NCI-H2107 treated with DMSO at 0.1 percent for 48 hours (cell line): ENCODE measurements at regions not wholly inside any gene's neighbourhood (a gene's known extent, or its start where the extent isn't known, plus 50 kb on each side); places are given as distances from the start of the nearest gene placed in this dataset.
"Not testable (repeated sequence)": the region's sequence is repeated elsewhere in the genome, so short reads cannot be mapped to it uniquely, and the experiment has no call there.

Experiments
- DNase-seq: peaks from one replicate; lab custom pipeline; 2025; ENCODE audit not compliant: unreplicated experiment; lab: John Stamatoyannopoulos, UW

DNA sequence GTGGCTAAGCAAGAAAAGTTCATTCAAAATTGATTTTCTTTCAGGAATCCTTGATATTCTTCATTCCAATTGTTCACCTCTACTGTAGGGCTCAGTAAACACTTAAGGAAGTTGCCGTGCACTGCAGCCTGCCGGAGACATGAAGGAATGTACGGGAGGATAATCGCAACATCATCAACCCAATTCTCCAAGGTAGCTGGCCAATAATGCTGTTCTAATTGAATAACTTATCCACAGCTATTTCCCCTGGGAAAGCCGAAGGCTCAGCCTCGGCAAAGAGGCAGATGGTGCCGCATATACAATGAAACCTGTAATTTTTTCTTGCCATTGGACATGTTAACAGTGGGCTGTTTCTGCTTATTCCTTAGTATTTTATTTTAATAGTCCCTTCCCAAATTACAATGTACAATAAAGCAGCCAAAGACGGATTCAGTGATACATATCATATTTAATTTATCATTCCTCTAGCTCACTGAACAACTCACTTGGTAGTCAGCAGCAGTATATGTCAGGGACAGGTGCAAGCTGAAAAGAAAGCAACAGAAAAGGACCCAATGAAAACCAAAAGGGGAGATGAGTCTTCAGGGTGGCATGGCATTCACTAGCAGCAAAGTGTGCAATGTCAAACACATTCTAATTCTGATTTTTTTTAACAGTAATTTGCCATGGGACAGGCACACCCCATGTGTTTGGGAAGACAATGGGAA lies 420.5 kb upstream of the KLF12 start:
- no peak for DNase-seq

DNA sequence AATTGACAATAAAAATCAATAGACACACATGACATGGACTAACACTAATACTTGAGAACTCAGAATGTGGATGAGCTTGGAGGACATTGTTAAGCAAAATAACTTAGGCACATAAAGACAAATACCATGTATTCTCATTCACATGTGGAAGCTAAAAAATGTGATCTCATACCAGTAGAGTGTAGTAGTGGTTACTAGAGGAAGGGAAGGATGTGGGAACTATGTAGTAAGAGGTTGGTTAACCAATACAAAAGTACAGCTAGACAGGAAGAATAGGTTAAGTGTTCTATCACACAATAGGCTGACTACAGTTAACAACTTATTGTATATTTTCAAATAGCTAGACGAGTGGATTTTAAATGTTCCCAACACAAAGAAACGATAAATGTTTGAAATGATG lies 415.8 kb upstream of the KLF12 start:
- no peak for DNase-seq

DNA sequence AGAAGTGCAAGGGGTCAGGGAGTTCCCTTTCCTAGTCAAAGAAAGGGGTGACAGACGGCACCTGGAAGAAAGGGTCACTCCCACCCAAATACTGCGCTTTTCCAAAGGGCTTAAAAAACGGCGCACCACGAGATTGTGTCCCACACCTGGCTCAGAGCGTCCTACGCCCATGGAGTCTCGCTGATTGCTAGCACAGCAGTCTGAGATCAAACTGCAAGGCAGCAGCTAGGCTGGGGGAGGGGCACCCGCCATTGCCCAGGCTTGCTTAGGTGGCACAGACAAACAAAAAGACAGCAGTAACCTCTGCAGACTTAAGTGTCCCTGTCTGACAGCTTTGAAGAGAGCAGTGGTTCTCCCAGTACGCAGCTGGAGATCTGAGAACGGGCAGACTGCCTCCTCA lies 402.4 kb upstream of the KLF12 start:
- DNase-seq, result not testable (repeated sequence)

DNA sequence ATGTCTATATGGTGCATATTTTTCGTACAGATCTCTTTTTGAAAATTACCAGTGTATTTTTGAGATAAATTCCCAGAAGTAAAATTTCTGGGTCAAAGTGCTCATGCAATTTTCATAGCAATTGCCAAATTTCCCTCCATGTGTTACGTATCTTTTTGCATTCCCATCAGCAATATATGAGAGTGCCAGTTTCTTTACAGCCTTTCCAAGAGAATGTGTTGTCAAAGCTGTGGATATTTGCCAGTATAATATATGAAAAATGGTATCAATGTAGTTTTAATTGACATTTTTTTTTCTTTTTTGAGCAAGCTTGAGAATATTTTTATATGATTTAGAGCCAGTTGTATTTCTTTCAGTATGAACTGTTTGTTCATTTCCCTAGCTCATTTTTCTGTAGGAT lies 399.0 kb upstream of the KLF12 start:
- DNase-seq, result no peak

DNA sequence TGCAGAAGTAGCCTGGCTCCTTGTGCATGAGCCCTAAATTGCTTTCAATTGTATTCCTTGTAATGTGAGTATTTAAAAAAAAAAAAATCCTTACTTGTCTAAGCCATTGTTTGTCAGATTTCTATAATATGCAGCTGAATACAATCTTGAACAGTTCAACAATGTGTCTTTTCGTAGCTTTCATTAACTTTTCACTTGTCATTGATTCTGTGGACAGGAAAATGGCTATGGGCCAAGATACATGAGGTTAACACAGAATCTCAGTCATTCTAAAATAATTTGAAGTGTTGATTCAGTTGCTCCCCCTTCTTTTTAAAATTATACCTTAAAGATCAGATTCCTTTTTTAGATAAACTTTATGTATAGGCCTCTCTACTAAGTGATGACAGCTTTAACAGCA lies 395.8 kb upstream of the KLF12 start:
- no peak for DNase-seq

DNA sequence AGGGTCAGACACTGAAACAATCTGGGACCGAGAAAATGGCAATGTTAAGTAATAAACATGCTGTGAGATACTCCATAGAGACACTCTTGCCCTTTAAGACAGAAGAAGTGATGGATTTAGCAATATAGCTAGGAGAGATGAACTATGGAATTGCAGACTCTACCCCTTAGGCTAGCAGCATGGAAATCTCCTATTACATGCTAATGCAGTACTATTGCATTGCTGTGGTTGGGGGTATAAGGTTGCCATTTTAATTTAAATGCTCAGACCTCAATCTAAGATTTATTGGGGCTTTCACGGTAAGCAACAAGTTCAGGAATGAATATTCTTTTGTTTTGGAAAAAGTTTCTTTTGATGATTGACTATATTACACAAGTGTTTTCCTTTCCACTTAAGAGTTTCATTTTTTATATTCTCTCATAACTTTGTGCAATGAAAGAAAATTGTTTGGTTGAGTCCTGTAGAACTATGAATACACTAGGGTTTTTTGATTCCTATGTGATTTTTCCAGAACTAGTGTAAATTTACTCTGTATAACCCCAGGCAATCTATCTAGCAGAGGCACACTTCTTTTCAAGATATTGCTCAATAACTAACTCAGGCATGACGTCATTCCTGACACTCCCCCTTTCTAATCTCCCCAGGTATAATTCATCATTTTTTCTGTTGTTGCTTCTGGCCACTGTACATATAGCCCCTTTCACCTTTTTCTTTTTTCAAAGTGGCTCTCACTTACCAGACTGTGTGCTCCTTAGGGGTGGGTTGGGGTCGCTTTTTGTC lies 394.7 kb upstream of the KLF12 start:
- DNase-seq, result no peak

DNA sequence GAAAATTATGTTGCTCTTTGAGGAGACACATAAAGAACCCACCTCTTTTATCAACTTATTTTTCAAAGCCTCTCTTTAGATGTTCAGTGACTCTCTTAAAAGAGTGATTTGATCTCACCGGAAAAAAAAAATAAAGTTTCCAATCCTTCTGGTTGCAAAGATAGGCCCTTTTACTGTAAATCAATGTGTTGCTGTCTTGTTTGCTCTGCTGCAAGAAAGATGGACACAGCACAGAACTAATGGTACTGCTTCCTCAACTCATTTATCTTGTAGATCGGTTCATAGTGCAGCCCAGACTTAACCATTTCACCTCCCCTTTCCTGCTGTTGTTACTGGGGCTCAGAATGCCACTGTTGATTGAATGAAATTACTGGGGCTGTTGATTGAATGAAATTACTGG lies 388.9 kb upstream of the KLF12 start:
- DNase-seq, result no peak

DNA sequence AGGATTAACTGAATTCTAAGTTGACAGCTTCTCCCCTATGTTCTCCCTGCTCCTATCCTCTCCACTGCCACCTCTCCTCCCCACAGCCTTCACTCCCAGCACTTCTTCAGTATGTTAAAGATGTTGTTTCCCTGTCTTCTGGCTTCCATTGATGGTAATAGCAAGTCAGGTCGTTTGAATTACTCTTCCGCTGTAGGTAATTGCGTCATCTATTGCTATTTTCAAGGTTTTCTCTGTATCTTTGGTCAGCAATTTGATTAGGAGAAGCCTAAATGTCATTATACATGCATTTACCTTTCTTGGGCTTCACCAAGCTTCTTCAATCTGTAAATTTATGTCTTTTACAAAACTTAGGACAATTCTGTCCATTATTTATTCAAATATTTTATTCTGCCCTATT lies 377.3 kb upstream of the KLF12 start:
- DNase-seq, result no peak

DNA sequence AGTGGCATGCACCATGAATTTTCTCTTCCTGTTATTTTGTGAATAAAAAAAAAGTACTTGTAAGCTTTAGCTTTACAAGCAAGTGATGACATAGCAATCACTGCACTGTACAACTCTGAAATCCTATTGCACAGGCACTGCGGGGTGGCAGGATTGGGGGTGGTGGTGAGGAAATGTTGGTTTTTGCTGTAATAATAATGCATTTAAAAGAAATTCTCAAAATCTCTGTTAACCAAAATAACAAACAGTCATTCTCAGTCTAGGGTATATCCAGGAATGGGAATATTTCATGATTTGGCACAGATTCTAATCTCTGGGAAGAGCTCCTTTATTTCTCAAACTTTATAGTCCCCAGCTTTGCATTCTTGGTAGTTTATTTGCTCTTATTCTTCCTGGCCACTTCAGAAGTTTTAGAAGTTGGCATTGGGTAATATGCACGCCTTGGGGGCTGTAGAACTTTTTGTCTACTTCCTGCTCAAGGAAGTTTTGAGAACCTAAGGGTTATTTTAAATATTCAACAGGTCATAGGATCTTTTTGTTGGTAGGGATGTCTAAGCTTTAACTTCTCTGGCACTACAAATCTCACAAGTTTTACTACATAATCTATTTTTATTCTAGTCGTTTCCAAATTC lies 353.0 kb upstream of the KLF12 start:
- DNase-seq, result no peak

DNA sequence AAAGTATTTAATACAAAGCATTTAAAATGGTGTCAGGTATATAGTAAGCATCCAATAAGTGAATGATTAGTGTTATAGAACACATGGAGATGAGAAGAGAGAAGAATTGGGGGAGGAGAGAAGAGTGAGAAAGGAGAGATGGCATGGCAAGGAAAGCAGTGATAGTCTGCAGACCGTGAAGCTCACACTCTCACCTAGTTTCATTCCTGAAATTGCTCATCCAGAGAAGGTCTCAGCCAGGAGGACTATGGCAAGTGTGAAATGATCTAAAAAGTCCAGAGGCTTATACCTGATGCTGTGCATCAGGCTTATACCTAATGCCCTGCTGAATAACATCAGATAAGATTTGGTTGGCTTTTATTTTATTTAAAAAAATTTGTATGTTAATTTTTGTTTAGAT lies 351.6 kb upstream of the KLF12 start:
- DNase-seq, result no peak

DNA sequence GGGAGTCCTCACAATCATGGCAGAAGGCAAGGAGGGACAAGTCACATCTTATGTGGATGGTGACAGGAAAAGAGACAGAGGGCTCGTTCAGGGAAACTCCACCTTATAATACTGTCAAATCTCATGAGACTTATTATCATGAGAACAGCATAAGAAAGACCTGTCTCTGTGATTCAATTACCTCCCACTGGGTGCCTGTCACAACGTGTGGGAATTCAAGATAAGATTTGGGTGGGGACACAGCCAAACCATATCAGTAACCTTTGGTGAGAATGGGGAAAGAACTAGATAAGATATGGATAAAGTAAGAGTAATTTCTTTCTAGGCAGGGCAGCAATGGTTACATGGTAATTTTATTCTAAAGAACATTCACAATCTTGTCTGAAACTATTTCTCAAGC lies 344.9 kb upstream of the KLF12 start:
- DNase-seq, result no peak

DNA sequence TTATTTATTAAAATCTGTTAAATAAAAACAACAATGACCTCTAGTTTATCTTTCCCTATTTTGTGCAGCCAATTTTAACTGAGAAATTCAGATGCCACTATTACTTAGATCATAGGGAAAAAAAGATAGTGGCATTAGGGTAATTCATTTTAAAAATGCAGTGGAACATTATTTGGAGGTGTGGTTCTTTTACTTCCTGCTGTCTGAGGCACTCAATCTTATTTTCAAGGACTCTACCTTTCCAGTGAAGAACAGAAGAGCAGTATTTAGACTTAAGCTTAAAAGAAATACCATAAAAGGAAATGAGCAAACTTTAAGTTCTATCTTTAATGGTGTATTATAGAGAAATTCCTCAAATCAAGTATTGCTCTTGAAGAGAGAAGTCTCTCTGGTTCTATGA lies 342.6 kb upstream of the KLF12 start:
- no peak for DNase-seq

DNA sequence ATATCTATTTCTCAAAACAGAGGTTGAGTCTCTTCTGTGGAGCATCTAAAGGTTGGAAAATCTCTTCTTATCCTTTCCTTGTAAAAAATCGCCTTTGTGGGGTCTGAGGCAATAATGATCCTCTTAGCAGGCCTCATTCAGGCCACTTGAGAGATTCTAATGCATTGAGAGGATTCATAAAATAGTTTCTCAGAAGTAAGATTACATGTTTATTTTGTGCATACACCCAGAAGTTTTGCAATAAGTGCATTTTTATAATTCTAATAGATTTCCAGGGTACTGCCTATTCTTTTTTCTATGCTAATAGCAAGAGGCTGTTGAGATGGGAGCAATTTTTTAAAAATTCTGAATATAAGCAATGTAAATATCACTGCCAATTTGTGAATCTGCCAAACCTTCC lies 342.2 kb upstream of the KLF12 start:
- DNase-seq, result no peak

DNA sequence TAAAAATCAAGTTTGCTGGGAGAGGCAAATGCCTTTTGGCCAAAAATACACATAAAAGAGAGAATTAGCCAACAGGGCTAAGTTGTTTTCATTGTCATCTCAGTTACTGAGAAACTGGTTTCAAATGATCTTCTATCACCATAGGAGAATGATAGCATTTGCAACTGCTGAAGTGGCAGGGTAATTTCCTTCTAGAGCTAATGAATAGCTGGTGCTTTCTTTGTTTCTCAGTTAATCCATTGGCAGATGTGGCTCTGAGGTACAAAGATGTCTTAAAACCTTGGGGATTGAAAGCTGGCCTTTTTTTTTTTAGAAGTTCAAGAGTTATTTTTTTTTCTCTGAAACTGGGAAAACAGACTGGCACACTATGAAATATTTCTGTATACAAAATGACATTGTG lies 332.7 kb upstream of the KLF12 start:
- no peak for DNase-seq

DNA sequence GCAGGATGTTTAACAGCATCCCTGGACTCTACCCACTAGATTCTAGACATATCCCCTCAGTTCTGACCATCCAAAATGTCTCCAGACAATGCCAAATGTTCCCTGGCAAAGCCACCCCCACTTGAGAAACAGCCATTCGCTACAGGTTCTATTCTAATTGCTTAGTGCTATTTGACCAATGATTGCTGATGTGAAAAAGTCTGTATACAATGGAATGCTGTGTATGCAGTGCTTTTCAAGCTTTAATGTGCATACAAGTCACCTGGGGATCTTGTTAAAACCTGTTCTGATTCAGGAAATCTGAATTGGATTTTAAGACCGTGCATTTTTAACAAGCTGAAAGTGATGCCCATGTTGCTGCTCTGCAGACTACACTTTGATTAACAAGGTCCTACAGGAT lies 331.8 kb upstream of the KLF12 start:
- no peak for DNase-seq

DNA sequence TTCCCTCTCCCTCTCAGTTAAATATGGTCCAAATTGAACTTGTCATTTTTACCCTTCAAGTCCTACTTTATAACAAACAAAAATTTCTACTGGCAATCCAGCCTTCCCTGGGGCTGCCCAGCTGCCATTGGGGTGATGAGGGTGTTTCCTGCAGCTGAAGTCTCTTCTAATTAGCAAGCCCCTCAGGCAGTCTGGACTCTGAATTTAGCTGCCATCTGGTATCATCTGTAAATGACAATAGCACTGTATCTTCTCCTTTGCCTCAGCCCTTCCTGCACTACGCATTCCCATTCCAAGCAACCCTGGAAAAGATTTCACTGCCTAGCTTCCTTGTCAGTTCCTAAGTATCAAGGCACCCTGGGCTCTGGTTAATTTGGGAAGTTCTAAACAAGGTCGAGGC lies 331.1 kb upstream of the KLF12 start:
- DNase-seq, result no peak

DNA sequence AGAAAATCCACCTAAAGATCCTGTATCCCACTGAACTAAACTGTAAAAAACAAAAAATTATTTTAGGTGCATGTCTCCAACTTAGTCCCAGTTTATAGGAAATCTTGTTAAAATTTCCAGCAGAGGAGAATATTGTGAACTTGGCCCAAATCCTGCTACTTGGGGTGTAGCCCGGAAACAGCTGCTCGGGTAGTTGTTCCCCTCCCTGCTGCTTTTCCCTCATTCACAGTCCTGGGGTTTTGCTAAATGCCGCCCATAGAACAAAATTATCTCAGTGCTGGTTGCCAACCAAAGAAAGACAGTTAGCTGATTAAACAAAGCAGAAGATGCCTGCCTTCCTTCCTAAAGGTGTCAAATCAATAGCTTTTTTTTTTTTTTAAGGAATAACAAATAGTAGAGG lies 330.5 kb upstream of the KLF12 start:
- DNase-seq, result no peak

DNA sequence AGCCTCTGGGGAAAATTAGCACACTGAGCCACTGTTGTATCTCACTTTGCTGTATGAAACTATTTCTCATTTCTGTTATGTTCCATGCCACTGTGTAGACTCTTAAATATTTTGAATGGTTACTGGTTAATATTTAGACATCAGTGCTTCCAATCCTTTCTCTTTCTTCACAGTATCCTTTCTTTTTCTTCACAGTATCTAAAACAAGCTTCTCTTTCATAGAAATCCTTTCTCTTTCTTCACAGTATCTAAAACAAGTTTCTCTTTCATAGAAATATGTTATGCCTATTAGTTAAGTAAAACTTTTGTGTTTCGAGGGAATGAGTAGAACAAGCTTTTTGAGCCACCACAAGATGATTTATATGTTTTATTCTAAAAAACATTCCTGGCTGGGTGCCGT lies 326.8 kb upstream of the KLF12 start:
- DNase-seq, result no peak

DNA sequence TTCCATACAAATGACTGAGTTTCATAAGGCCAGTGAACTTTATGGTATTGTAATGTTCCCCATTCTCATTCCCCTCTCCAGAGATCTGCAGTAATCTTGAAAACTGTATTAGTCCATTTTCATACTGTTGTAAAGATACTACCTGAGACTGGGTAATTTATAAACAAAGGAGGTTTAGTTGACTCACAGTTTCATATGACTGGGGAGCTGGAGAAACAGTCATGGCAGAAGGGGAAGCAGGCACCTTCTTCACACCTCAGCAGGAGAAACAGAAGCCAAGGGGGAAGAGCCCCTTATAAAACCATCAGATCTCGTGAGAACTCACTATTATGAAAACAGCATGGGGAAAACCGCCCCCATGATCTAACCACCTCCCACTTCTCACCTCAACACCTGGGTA lies 318.7 kb upstream of the KLF12 start:
- DNase-seq, result no peak

DNA sequence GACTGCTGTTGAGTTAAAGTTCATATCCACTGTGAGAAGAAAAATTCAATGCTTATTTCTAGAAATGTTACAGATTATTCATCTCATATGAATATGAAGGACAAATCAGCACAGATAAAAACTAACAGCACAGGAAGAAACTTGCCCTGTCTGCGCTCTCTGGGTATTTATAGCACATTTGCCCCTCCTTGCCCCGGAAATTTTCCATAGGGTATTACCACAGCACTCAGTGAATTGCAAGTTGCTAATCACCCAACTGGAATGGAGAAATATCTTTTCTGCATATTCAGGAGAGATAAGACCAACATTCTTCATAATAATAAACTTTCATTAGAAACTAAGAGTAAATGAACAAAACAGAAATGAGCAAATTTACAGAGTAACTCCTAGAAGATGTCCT lies 318.0 kb upstream of the KLF12 start:
- no peak for DNase-seq

DNA sequence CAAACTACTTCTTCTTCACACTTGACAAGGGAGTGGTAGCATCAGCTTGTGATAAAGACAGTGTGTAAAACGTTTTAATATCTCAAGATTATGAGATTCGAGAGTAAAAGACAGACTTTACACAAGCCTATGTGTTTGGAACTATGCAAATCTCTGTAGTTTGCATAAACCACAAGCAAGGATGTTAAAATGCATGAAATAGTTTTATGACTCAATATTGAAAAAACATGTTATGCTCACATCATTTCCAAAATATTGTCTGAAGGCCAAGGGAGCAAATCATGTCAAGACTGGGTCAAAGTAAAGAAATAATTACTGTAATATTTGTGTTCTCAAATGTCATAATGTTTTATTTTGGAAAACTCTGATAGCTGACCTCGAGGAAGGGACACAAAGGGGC lies 316.8 kb upstream of the KLF12 start:
- no peak for DNase-seq

DNA sequence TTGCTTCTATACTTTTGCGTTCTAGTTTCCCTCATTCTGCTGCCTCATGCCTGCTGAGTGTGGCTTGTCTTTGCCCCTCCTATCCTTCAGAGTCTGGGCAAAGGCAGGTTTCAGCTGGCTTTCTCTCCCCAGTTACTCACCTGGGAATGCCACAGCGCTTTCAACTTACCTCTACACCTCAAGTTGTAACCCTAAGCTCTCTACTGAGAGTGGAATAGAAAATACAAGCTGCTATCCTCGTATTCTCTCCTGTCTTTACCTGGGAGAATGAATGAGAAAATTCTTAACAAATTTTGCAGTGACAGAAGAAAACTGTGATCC lies 316.3 kb upstream of the KLF12 start:
- no peak for DNase-seq
